ENCODE measurements at regions not wholly inside any gene's neighbourhood (a gene's known extent, or its start where the extent isn't known, plus 50 kb on each side); places are given as distances from the start of the nearest gene placed in this dataset.

DNA sequence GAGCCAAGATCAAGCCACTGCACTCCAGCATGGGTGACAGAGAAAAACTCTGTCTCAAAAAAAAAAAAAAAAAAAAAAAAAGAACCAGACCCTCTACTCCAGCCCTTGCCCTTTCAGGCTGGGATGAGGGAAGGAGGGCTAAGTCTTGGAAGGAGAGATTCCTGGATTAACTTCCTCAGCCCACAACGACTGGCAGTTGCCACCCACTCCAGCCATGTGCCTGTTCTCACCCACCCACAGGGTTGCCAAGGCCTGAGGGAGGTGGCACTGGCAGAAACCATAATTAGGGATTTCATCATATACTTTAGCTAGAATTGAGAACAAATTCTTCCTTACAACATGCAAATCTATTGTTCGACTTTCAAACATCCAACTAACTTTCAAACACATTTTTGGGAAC is 87.8 kb upstream of the SLC30A5 start:
- BruUV-seq (replicated peaks): no TSS peak
- ATAC-seq (no peak), FAIRE-seq (no peak), DNase-seq (ENCODE audit: extremely low read depth in 1 of 4, low spot score in 3 of 4) (no peak)
- H2AFZ ChIP-seq (ENCODE audit: low read depth, low read length): no peak overlapping the region
- intact Hi-C loops (cut with micrococcal nuclease): loop anchor here (10.0 kb wide), 1 partner anchor 121 kb away; no protein-coding TSS in a partner anchor
- H4K20me1 ChIP-seq (replicated peaks; ENCODE audit: control insufficient read depth, insufficient read depth, low read length): no peaks in the 10 kb centered on the region
- H3K27ac ChIP-seq (ENCODE audit: extremely low read depth, low read depth, low read length): no peak overlapping the region
- 2% methylated on average over 2 of the region's 2 CpGs for WGBS (ENCODE audit: insufficient coverage, low coverage, missing lambda C conversion rate)
- no peaks in the 10 kb centered on the region for H3K4me1 ChIP-seq (replicated peaks in 1 of 2; ENCODE audit: control insufficient read depth in 2 of 2, insufficient read depth in 2 of 2, low read length in 2 of 2)
- CTCF ChIA-PET (ENCODE audit: low intra/inter-chr PET ratio): interaction anchor here (2.8 kb wide), 1 partner anchor 720 kb away, joined by 11 read pairs; no protein-coding TSS in a partner anchor
- H3K9me3 ChIP-seq (replicated peaks; ENCODE audit: control insufficient read depth, insufficient read depth, low read depth, low read length): no peaks in the 10 kb centered on the region
- POLR2A ChIA-PET: no interaction called here
- H3K79me2 ChIP-seq (ENCODE audit: control insufficient read depth, insufficient read depth, low read length): no peaks in the 10 kb centered on the region
- no peak overlapping the region for H3K9ac ChIP-seq (ENCODE audit: insufficient read depth in 1 of 2, low read depth in 2 of 2, low read length in 2 of 2)
- H3K4me3 ChIP-seq: no peak overlapping the region
- TF ChIP-seq KDM5B (IDR thresholded peaks at IDR 0.05; ENCODE audit: insufficient replicate concordance, low read depth, low read length) (no peak), EP400 (IDR thresholded peaks at IDR 0.05) (no peak), RAD21 (CRISPR knock-in tag; conservative IDR thresholded peaks at IDR 0.05 in 1 of 2, IDR thresholded peaks at IDR 0.05 in 1 of 2) (no peak), TAF15 (IDR thresholded peaks at IDR 0.05; ENCODE audit: low read depth, low read length) (no peak), ETS2 (tag; IDR thresholded peaks at IDR 0.05; ENCODE audit: borderline replicate concordance, poor library complexity, severe bottlenecking) (no peak), FUS (optimal IDR thresholded peaks at IDR 0.05; ENCODE audit: low read depth, low read length) (no peak), MEF2A (IDR thresholded peaks at IDR 0.05; ENCODE audit: control insufficient read depth, low read depth, low read length) (no peak), NFATC3 (IDR thresholded peaks at IDR 0.05) (no peak), CBFA2T2 (conservative IDR thresholded peaks at IDR 0.05) (no peak), ZNF121 (CRISPR knock-in tag; conservative IDR thresholded peaks at IDR 0.05) (no peak)
- TF ChIP-seq, protein P1, sequence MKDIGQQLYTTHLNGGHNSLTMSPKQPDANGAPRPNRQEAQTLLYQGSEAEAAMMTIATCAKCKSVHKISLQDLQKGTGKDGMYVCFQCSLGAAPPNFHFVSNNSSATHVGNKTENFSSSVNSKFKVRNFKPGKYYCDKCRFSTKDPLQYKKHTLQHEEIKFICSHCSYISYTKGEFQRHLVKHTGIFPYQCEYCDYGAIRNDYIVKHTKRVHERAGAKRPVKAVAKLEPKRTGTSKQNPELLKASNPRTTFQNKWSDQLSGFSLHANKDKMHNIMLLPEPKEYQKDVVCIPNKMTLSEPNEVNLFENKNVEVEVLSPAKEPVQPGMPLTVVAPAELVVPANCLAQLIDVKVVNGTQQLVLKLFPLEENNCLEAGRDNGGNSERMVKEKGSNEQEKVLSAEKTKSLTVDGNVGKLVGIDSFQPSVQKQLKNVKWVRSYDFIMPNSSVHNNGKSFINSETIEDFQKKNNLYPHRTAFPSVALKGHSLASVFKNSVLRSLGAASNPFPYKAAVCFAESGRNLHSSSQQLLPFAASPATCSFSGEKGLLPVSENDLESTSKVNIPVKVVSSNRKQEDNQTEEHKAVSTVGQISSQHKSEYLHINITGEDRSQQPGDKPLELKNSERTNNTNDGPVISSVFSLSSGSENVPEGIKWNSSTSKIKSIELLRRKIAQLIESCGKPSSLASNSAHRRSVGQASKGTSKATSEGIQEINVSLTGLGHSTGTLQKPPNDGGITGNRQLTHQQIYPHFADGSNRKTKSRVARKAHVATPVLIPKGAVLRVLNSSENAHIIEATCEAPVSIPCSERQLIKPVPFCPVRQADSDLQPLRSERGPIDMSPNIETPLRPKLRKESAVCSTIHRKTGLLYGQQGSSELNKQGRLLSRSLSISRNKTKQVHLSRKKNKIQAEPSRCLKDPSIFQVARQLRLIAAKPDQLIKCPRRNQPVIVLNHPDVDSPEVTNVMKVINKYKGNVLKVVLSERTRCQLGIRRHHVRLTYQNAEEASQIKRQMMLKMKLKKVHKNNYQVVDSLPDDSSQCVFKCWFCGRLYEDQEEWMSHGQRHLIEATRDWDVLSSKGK (CRISPR knock-in tag; IDR thresholded peaks at IDR 0.05): no peak
- TF ChIP-seq, protein P2, sequence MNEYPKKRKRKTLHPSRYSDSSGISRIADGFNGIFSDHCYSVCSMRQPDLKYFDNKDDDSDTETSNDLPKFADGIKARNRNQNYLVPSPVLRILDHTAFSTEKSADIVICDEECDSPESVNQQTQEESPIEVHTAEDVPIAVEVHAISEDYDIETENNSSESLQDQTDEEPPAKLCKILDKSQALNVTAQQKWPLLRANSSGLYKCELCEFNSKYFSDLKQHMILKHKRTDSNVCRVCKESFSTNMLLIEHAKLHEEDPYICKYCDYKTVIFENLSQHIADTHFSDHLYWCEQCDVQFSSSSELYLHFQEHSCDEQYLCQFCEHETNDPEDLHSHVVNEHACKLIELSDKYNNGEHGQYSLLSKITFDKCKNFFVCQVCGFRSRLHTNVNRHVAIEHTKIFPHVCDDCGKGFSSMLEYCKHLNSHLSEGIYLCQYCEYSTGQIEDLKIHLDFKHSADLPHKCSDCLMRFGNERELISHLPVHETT (CRISPR knock-in tag; conservative IDR thresholded peaks at IDR 0.05 in 1 of 2, IDR thresholded peaks at IDR 0.05 in 1 of 2): no peak
- no peak overlapping the region for H3K4me2 ChIP-seq (ENCODE audit: insufficient read depth, low read length)
- no peaks in the 10 kb centered on the region for H3K9me1 ChIP-seq (ENCODE audit: control insufficient read depth, insufficient read depth, low read length)
- peaks cover 0 to 5% of the 10 kb centered on the region in 2 experiments; a peak in 1 of 5 replicates for H3K27me3 ChIP-seq (ENCODE audit: control insufficient read depth in 2 of 2, insufficient read depth in 2 of 2, low read length in 2 of 2)
- H3K36me3 ChIP-seq (ENCODE audit: control insufficient read depth, insufficient read depth, low read length): no peaks in the 10 kb centered on the region
- in situ Hi-C loops (cut with MboI): no loop called here

Data from K562 (cell line).